Nephron progenitor cell (in vitro differentiated cells): ENCODE measurements at regions not wholly inside any gene's neighbourhood (a gene's known extent, or its start where the extent isn't known, plus 50 kb on each side); places are given as distances from the start of the nearest gene placed in this dataset.

ENCODE experiments used
- DNase-seq: peaks from one replicate; pipeline ENCODE4 v3.0.0; 2021
- H3K27ac Mint-ChIP-seq: 2 replicates; pipeline ENCODE4 v1.8.0; 2021; ENCODE audit warnings: mild to moderate bottlenecking, moderate library complexity, mixed read lengths
- H3K27me3 Mint-ChIP-seq: 2 replicates; pipeline ENCODE4 v1.8.0; 2021; ENCODE audit warnings: mild to moderate bottlenecking, low read depth, mixed read lengths; ENCODE audit not compliant: poor library complexity
- H3K36me3 Mint-ChIP-seq: 2 replicates; pipeline ENCODE4 v1.8.0; 2021; ENCODE audit warnings: low read depth, mixed read lengths
- H3K4me1 Mint-ChIP-seq: 2 replicates; pipeline ENCODE4 v1.8.0; 2021; ENCODE audit warnings: mixed read lengths
- H3K4me3 Mint-ChIP-seq: 2 replicates; pipeline ENCODE4 v1.8.0; 2021; ENCODE audit warnings: mild to moderate bottlenecking, moderate library complexity, mixed read lengths
- H3K9me3 Mint-ChIP-seq: 2 replicates; pipeline ENCODE4 v1.8.0; 2021; ENCODE audit warnings: mild to moderate bottlenecking, moderate library complexity, mixed read lengths
- CTCF ChIP-seq: fragments of 200-600 bp; sonication (generic); IDR thresholded peaks from 2 replicates; pipeline ENCODE4 v1.5.0; 2021; ENCODE audit warnings: antibody characterized with exemption

- Mint-ChIP-seq H3K27ac (no peak overlapping the region), H3K4me1 (peaks cover 36% of the 10 kb centered on the region), H3K9me3 (peaks cover 49% of the 10 kb centered on the region), H3K27me3 (peaks cover 45% of the 10 kb centered on the region), H3K4me3 (no peak overlapping the region), H3K36me3 (no peaks in the 10 kb centered on the region)
- TF ChIP-seq CTCF: no peak
- no peak for DNase-seq
Measured at GRCh38 chrX:69262036-69262936, 97.0 kb upstream of the PJA1 start.

DNA sequence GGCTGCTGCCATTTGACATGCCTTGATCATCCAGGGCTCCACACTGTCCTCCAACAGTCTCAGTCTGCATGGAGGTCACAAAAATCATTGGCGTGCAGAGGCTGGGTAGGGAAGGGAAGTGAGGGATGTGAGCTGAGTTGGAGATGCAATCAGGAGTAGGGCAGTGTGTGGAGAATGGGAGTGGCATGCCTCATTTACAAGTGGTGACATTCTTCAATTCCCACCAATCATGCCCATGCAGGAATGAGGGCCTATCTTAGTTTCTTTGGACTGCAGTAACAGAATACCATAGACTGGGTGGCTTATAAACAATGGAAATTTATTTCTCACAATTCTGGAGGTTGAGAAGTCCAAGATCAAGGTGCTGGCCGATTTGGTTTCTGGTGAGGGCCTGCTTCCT, 94.9 kb upstream of the PJA1 start:
- peaks cover 40% of the 10 kb centered on the region for H3K9me3 Mint-ChIP-seq
- TF ChIP-seq CTCF: no peak
- no peak for DNase-seq
- no peak overlapping the region for H3K4me3 Mint-ChIP-seq
- peaks cover 39% of the 10 kb centered on the region for H3K27me3 Mint-ChIP-seq
- H3K4me1 Mint-ChIP-seq: peaks cover 44% of the 10 kb centered on the region
- H3K27ac Mint-ChIP-seq: no peak overlapping the region
- H3K36me3 Mint-ChIP-seq: no peaks in the 10 kb centered on the region

DNA sequence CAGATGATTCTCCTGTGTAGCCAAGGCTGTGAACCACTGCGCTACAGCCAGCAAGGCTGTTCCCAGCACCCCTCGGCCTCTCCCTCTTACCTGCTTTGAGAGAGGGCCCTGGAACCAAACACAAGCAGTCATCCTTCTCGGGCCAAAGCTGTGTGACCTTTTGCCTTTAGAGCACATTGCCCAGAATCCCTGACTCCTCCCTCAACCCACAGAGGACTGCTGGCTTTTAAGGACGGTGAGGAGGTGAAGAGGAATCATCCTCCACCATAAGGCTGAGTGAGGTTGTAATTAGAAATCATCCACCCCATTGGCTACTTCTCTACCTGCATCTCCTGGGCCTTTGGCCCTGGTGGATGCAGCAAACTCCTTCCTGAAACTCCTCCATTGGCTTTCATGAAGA, 93.6 kb upstream of the PJA1 start:
- no peak for TF ChIP-seq CTCF

GRCh38 chrX:69257499-69258127, 92.4 kb upstream of the PJA1 start:
- Mint-ChIP-seq H3K36me3 (no peaks in the 10 kb centered on the region), H3K9me3 (peaks cover 44% of the 10 kb centered on the region), H3K4me3 (no peak overlapping the region), H3K27ac (no peak overlapping the region), H3K4me1 (peaks cover 37% of the 10 kb centered on the region), H3K27me3 (peaks cover 14% of the 10 kb centered on the region)
- no peak for DNase-seq
- TF ChIP-seq CTCF: no peak

More for the DNA sequence above, 93.6 kb upstream of the PJA1 start:
- peaks cover 27% of the 10 kb centered on the region for H3K27me3 Mint-ChIP-seq
- H3K9me3 Mint-ChIP-seq: peaks cover 49% of the 10 kb centered on the region
- peaks cover 50% of the 10 kb centered on the region for H3K4me1 Mint-ChIP-seq
- no peak overlapping the region for H3K27ac Mint-ChIP-seq
- no peaks in the 10 kb centered on the region for H3K36me3 Mint-ChIP-seq
- DNase-seq: no peak
- H3K4me3 Mint-ChIP-seq: no peak overlapping the region

- Mint-ChIP-seq H3K27ac (no peak overlapping the region), H3K9me3 (peaks cover 40% of the 10 kb centered on the region), H3K27me3 (peaks cover 8% of the 10 kb centered on the region), H3K4me3 (no peak overlapping the region), H3K4me1 (peaks cover 35% of the 10 kb centered on the region), H3K36me3 (no peaks in the 10 kb centered on the region)
- TF ChIP-seq CTCF: no peak
- DNase-seq: no peak
Measured at GRCh38 chrX:69256291-69256565, 91.0 kb upstream of the PJA1 start.
